DLD1 (cell line): ENCODE measurements at regions not wholly inside any gene's neighbourhood (a gene's known extent, or its start where the extent isn't known, plus 50 kb on each side); places are given as distances from the start of the nearest gene placed in this dataset.

Experiments
- in situ Hi-C: cut with HindIII; loops from 2 replicates; pipeline ENCODE4 v1.10.0; 2017; ENCODE audit warnings: low sequenced_read_pairs

GRCh38 chr2:67258831-67259230 lies 138.3 kb upstream of the ETAA1 start:
- in situ Hi-C loops = no loop called here

DNA sequence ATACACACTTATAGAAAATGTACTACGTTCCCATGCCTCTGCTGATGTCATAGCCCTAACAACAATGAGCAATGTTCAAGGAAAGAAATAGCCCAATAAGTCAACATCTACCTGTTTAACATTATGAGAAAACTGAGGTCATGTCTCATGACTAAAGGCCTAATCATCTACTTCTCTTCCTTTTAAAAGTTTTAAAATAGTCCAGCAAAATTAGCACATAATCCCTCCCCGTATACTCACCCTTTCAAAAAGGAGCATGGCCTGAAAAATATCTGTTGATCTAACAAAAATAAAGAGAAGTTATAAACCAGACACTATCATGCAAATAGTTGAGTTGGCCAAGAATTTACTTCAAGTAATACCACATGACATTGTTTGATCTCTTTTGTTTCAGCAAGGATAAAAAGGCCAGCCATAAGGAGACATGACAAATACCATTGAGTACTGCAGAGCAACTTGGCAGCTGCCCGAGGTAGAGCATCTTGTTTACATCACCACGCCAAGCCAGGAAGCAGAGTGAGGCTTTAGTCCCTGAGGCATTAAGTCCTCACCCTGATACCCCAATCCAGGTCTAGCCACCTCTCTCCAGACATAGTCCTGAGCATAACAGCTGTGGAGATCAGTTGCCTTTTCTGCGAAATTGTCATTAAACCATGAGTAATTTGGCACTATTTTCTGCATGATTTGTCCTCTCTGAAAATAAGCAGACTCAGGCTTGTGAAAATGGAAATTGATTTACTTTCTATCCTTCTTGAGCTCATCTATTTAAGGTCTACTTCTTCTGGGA lies 137.4 kb upstream of the ETAA1 start:
- in situ Hi-C loops = no loop called here

- in situ Hi-C loops = no loop called here
Measured at GRCh38 chr2:67260343-67261277, 136.5 kb upstream of the ETAA1 start.

DNA sequence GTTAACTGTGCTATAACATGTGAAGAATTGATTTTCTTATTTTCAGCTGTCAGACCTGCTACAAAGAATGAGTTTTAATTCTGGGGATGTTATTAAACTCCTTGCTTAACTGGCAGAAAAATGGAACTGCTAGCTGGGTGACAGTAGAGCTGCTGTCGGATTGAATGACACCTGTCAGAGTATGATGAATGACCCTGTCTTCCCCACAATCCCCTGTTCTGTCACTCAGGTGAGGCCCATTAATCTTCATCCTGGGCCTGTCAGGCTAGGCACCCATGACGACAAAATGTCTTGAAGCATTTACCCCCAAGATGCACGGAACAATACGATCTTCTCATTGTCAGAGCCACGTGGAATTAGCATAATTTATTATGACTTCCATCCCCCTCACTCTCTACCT lies 129.9 kb upstream of the ETAA1 start:
- in situ Hi-C loops = no loop called here

GRCh38 chr2:67268797-67269196 lies 128.3 kb upstream of the ETAA1 start:
- in situ Hi-C loops = no loop called here

- in situ Hi-C loops = no loop called here
Measured at GRCh38 chr2:67272195-67272594, 124.9 kb upstream of the ETAA1 start.

GRCh38 chr2:67277450-67277849 lies 119.7 kb upstream of the ETAA1 start:
- in situ Hi-C loops = no loop called here

GRCh38 chr2:67281101-67281500 lies 116.0 kb upstream of the ETAA1 start:
- in situ Hi-C loops = no loop called here

- in situ Hi-C loops = no loop called here
Measured at GRCh38 chr2:67283641-67284040, 113.5 kb upstream of the ETAA1 start.

DNA sequence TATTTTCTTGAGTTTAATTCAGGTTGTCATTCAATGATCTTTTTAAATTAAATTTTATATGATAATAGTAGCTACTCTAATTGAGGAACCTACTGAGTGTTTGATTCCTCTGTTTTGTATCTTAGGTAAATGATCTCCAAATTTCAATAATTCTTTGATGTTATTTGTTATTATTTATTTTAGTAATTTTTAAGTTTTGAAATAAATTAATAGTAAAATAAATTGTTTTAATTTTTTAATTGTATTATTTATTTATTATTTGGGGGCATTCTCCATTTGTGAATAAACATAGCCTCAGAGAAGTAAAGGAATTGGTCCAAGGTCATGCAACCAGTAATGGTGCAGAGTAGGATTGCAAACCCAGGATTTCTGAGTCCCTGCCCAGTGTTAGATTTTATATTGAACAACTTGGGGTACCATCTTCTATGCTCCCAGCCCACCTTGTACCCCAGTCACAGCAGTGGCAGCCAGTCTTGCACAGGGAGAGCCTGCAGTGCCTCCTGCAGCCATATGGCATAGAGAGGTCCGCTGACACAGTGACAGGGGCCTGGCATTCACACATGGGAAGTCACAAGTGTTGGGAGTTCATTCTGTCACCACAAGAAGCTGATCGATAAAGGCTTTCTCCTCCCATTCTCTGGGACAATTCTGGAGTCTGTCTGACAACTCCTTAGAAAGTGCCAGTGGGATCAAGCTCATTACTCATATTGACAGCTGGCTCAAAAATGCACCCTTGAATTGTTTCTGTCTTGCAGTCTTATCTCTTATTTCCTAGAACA lies 110.0 kb upstream of the ETAA1 start:
- in situ Hi-C loops = loop anchor here (5.0 kb wide), 1 partner anchor 35 kb away; no protein-coding TSS in a partner anchor

DNA sequence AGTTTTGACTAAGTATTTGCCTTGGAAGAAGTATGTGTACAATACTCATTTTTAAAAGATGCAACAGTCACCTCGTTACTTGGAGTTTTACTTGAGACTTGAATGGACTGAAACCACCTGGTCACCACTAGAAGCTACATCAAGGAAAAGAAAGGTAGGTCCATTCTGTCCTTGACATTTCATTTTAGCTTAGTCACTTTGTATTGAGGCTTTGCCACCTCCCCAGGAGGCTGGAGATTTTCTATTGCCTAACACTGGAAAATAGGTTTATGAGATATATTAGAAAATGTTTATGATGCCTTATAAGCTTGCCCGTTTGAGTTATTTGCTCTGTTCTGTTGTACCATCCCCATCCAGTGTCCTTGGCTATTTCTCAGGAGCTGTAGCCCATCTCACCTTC lies 107.9 kb upstream of the ETAA1 start:
- in situ Hi-C loops = loop anchor here (5.0 kb wide), 1 partner anchor 33 kb away; no protein-coding TSS in a partner anchor

DNA sequence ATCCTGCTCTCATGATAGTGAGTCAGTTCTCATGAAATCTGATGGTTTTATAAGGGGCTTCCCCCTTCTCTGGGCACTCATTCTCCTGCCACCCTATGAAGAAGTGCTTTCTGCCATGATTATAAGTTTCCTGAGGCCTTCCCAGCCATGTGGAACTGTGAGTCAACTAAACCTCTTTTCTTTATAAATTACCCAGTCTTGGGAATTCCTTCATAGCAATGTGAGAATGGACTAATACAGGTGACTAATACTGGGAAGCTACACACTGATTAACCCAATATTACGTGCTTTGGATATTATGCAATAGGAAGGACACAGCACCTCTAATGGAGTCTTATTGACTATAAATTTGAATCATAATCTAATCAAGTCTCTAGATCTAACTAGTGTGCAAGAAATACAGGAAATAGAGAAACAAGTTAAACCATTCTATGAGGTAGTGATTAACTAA lies 107.2 kb upstream of the ETAA1 start:
- in situ Hi-C loops = loop anchor here (5.0 kb wide), 1 partner anchor 32 kb away; no protein-coding TSS in a partner anchor

GRCh38 chr2:67290451-67291290 lies 106.5 kb upstream of the ETAA1 start:
- in situ Hi-C loops = no loop called here

GRCh38 chr2:67294218-67294617 lies 102.9 kb upstream of the ETAA1 start:
- in situ Hi-C loops = no loop called here

- in situ Hi-C loops = no loop called here
Measured at GRCh38 chr2:67295406-67295805, 101.7 kb upstream of the ETAA1 start.

- in situ Hi-C loops = no loop called here
Measured at GRCh38 chr2:67295851-67296250, 101.3 kb upstream of the ETAA1 start.

GRCh38 chr2:67304300-67304890 lies 92.7 kb upstream of the ETAA1 start:
- in situ Hi-C loops = loop anchor here (25.0 kb wide), 1 partner anchor 867 kb away; the partner anchor contains the start of gene MEIS1

GRCh38 chr2:67309281-67309680 lies 87.9 kb upstream of the ETAA1 start:
- in situ Hi-C loops = loop anchor here (25.0 kb wide), 1 partner anchor 872 kb away; the partner anchor contains the start of gene MEIS1

- in situ Hi-C loops = loop anchor here (25.0 kb wide), 1 partner anchor 874 kb away; the partner anchor contains the start of gene MEIS1
Measured at GRCh38 chr2:67311536-67311935, 85.6 kb upstream of the ETAA1 start.
